ENCODE measurements at regions not wholly inside any gene's neighbourhood (a gene's known extent, or its start where the extent isn't known, plus 50 kb on each side); places are given as distances from the start of the nearest gene placed in this dataset.

DNA sequence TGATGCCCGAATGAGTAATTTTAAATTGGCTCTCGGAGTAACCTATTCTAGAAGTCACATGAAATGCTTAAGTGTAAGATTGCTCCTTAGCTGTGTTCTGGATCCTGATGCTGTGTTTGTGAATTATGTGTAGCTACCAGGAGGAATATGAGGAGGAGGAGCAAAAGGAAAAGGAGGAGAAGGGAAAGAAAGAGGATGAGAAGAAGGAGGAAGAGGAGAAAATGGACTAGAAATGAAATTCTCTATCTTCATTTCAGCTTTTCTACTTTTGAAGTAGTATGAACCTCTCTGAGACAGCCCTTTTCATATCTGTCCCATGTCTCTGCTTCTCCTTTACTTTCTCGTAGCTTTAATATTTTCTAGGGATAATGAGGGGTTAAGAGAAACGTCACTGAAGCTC is 119.4 kb upstream of the ACTBL2 start:
- Histone ChIP-seq H3K36me3 (ENCODE audit: insufficient read depth, low read length, poor library complexity, severe bottlenecking) (no peaks in the 10 kb centered on the region), H3K4me1 (ENCODE audit: insufficient read depth, low read length, poor library complexity, severe bottlenecking) (no peaks in the 10 kb centered on the region), H3K4me3 (ENCODE audit: low read depth, low read length, poor library complexity, severe bottlenecking) (no peak overlapping the region), H3K27me3 (replicated peaks; ENCODE audit: insufficient read depth, low read depth, low read length, poor library complexity) (no peaks in the 10 kb centered on the region), H3K9me3 (ENCODE audit: low read depth, low read length, poor library complexity, severe bottlenecking) (no peaks in the 10 kb centered on the region), H3K27ac (ENCODE audit: low read depth, low read length, poor library complexity, severe bottlenecking) (no peak overlapping the region)
- TF ChIP-seq, protein P1, sequence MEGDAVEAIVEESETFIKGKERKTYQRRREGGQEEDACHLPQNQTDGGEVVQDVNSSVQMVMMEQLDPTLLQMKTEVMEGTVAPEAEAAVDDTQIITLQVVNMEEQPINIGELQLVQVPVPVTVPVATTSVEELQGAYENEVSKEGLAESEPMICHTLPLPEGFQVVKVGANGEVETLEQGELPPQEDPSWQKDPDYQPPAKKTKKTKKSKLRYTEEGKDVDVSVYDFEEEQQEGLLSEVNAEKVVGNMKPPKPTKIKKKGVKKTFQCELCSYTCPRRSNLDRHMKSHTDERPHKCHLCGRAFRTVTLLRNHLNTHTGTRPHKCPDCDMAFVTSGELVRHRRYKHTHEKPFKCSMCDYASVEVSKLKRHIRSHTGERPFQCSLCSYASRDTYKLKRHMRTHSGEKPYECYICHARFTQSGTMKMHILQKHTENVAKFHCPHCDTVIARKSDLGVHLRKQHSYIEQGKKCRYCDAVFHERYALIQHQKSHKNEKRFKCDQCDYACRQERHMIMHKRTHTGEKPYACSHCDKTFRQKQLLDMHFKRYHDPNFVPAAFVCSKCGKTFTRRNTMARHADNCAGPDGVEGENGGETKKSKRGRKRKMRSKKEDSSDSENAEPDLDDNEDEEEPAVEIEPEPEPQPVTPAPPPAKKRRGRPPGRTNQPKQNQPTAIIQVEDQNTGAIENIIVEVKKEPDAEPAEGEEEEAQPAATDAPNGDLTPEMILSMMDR (conservative IDR thresholded peaks at IDR 0.05; ENCODE audit: low read depth, low read length) = no peak
- no peak for TF ChIP-seq EZH2 (IDR thresholded peaks at IDR 0.05; ENCODE audit: borderline replicate concordance, low read depth, low read length, poor library complexity, severe bottlenecking)
- POLR2A ChIA-PET (ENCODE audit: low non-redundant PET) = no interaction called here
- CTCF ChIA-PET = no interaction called here
- no peak for DNase-seq (ENCODE audit: low spot score)
- no TSS peak for BruUV-seq (replicated peaks)
- intact Hi-C loops (cut with micrococcal nuclease; ENCODE audit: unreplicated experiment) = no loop called here

DNA sequence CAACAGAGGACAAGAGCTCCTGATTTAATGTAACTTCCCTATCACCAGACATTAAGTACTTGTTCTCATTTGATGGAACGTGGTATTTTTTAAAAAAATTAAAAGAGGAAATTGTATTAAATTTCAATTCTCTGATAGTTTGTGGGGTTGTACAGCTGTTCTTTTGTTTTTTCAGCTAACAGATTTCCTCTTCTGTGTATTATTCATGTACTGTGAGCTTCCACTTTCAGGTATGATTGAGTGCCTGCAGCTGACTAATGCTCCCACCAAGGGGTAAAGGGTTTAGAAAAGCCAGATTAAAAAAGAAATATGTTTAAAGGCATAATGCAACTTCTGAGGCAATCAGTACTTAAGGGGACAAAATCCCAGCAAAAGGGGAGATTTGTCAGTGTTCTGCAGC is 117.7 kb upstream of the ACTBL2 start:
- CTCF ChIA-PET = no interaction called here
- intact Hi-C loops (cut with micrococcal nuclease; ENCODE audit: unreplicated experiment) = no loop called here
- no TSS peak for BruUV-seq (replicated peaks)
- Histone ChIP-seq H3K9me3 (ENCODE audit: low read depth, low read length, poor library complexity, severe bottlenecking) (no peaks in the 10 kb centered on the region), H3K36me3 (ENCODE audit: insufficient read depth, low read length, poor library complexity, severe bottlenecking) (no peaks in the 10 kb centered on the region), H3K4me1 (ENCODE audit: insufficient read depth, low read length, poor library complexity, severe bottlenecking) (no peaks in the 10 kb centered on the region), H3K4me3 (ENCODE audit: low read depth, low read length, poor library complexity, severe bottlenecking) (no peak overlapping the region), H3K27ac (ENCODE audit: low read depth, low read length, poor library complexity, severe bottlenecking) (no peak overlapping the region), H3K27me3 (replicated peaks; ENCODE audit: insufficient read depth, low read depth, low read length, poor library complexity) (no peaks in the 10 kb centered on the region)
- POLR2A ChIA-PET (ENCODE audit: low non-redundant PET) = no interaction called here
- no peak for DNase-seq (ENCODE audit: low spot score)
- no peak for TF ChIP-seq EZH2 (IDR thresholded peaks at IDR 0.05; ENCODE audit: borderline replicate concordance, low read depth, low read length, poor library complexity, severe bottlenecking)
- TF ChIP-seq, protein P1 (conservative IDR thresholded peaks at IDR 0.05; ENCODE audit: low read depth, low read length) = no peak

DNA sequence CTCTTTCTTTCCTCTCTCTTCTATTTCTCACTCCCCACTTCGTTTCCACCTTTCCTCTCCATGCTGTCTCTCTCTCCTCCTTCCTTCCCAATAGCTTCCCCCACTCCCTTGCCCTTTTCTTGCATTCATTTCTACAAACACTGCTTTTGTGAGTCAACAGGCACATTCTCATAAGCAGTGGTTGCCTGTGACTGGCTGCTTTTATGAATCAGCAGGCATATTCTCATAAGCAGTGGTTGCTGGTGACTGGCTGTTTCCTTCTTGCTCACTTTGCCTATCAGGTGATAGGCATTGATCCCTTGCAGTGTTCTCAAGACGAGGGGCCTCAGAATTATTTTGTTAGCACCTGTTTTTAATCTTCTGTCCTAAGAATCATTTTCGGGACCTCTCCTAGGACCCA is 116.1 kb upstream of the ACTBL2 start:
- no peak overlapping the region for H3K4me3 ChIP-seq (ENCODE audit: low read depth, low read length, poor library complexity, severe bottlenecking)
- no TSS peak for BruUV-seq (replicated peaks)
- CTCF ChIA-PET = no interaction called here
- intact Hi-C loops (cut with micrococcal nuclease; ENCODE audit: unreplicated experiment) = no loop called here
- no peaks in the 10 kb centered on the region for H3K27me3 ChIP-seq (replicated peaks; ENCODE audit: insufficient read depth, low read depth, low read length, poor library complexity)
- no peak overlapping the region for H3K27ac ChIP-seq (ENCODE audit: low read depth, low read length, poor library complexity, severe bottlenecking)
- H3K36me3 ChIP-seq (ENCODE audit: insufficient read depth, low read length, poor library complexity, severe bottlenecking) = no peaks in the 10 kb centered on the region
- TF ChIP-seq, protein P1 (conservative IDR thresholded peaks at IDR 0.05; ENCODE audit: low read depth, low read length) = no peak
- no peak for TF ChIP-seq EZH2 (IDR thresholded peaks at IDR 0.05; ENCODE audit: borderline replicate concordance, low read depth, low read length, poor library complexity, severe bottlenecking)
- POLR2A ChIA-PET (ENCODE audit: low non-redundant PET) = no interaction called here
- DNase-seq (ENCODE audit: low spot score) = no peak
- no peaks in the 10 kb centered on the region for H3K9me3 ChIP-seq (ENCODE audit: low read depth, low read length, poor library complexity, severe bottlenecking)
- H3K4me1 ChIP-seq (ENCODE audit: insufficient read depth, low read length, poor library complexity, severe bottlenecking) = no peaks in the 10 kb centered on the region
